Hindlimb muscle (tissue), 1 donor: ENCODE measurements at regions not wholly inside any gene's neighbourhood (a gene's known extent, or its start where the extent isn't known, plus 50 kb on each side); places are given as distances from the start of the nearest gene placed in this dataset.
"Not testable (repeated sequence)": the region's sequence is repeated elsewhere in the genome, so short reads cannot be mapped to it uniquely, and the experiment has no call there.

Source experiments
- DNase-seq: peaks from one replicate; pipeline ENCODE4 v3.0.0-alpha.2; 2013

- no peak for DNase-seq
These were observed 178.2 kb upstream of the ATP10B start for GRCh38 chr5:161030229-161030628.

GRCh38 chr5:161027763-161028162 lies 175.8 kb upstream of the ATP10B start:
- no peak for DNase-seq

GRCh38 chr5:161023551-161023950 lies 171.5 kb upstream of the ATP10B start:
- DNase-seq, result no peak

DNA sequence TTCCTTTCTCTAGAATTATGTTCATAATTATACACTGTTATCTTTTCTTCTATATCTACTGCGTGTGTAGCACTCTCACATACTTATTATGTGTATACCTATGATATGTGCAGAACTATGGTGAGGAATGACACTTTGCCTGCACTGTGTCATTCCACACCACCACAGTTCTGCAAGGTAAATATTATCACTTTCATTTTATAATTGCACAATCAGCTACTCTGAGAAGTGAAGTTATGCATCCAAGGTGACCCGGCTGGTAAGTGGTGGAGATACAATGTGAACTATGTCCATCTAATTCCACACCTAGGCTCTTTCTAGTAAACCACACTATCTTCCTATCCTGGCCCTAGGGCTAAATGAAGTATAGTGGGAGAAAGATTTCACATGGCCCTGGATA lies 170.1 kb upstream of the ATP10B start:
- no peak for DNase-seq

DNA sequence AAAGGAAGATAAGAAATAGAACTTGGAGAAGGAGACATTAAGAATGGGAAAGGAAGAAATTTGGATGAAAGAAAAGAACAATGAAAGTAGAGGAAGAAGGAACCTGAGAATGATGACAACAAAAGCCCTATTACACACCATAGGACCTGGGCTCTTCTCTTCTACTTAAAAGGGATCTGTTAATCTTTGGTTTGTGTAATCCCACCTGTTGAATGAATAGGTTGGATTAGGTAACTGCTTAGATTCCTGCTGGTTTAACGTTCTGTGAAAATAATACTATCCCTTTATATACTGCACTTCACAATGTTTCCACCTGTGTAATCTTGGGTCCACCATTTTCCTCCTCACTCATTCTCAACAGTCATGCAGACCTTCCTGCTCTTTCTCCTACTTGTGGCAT lies 157.8 kb upstream of the ATP10B start:
- DNase-seq, result no peak

GRCh38 chr5:161009194-161009593 lies 157.2 kb upstream of the ATP10B start:
- DNase-seq, result no peak

GRCh38 chr5:161007879-161008278 lies 155.9 kb upstream of the ATP10B start:
- DNase-seq, result no peak

- no peak for DNase-seq
These were observed 150.6 kb upstream of the ATP10B start for GRCh38 chr5:161002571-161003074.

GRCh38 chr5:161001604-161002003 lies 149.6 kb upstream of the ATP10B start:
- no peak for DNase-seq

DNA sequence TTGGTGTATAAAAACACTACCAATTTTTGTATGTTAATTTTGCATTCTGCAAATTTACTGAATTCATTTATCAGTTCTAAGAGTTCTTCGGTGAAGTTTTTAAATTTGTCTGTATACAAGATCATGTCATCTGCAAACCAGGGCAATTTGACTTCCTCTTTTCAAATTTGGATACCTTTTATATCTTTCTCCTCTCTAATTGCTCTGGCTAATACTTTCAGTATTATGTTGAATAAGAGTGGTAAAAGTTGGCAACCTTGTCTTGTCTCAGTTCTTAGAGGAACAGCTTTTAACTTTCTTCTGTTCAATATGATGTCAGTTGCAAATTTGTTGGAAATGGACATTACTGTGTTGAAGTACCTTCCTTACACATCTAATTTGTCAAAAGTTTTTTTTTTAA lies 149.1 kb upstream of the ATP10B start:
- DNase-seq, result not testable (repeated sequence)

- no peak for DNase-seq
These were observed 139.2 kb upstream of the ATP10B start for GRCh38 chr5:160991205-160991604.

- no peak for DNase-seq
These were observed 127.4 kb upstream of the ATP10B start for GRCh38 chr5:160979385-160979784.

DNA sequence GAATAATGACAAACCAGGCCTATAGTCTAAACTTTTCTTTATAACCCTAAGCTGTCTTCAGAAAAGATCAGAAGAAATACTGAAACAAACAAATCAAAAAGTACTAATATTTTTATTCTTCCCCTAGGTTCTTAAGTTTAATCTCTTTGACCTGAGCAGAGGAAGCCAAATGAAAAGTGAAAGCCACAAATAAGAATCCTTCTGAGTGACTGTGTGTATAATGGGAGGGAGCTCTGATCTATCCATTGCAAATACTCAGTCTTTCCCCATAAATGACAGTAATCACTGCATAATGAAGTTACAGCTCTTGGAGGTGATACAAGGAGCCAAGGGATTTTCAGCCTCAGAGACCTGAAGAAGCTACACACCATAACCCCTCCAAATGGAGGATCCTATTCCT lies 126.9 kb upstream of the ATP10B start:
- no peak for DNase-seq

GRCh38 chr5:160976181-160976580 lies 124.2 kb upstream of the ATP10B start:
- DNase-seq, result no peak

DNA sequence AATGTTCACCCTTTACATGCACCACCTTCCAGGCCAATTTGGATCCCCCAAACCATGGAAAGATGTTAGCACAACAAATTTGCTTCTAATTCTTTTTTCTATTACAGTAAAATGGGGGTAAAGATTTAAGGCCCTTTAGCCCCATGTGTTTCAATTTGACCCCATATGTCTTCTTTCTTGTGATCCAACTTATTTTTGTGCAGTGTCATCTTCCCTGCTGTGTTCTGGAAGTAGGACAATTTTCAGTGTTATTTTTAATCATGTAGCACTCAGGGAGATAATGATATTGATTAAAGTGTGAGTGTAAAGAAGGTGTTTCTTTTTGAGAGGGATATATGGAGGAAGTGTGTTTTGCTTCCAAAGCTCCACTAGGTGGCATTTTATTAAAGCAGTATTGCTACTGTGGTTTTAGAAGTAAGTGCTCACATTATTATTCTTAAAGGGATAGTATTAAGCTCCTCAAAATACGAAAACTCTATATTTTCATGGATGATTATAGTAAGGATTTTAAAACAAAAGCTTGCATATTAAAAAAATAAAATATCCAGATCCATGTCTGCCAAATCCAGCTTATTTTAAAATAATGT lies 118.7 kb upstream of the ATP10B start:
- no peak for DNase-seq

- no peak for DNase-seq
These were observed 117.6 kb upstream of the ATP10B start for GRCh38 chr5:160969645-160970044.

GRCh38 chr5:160968480-160968879 lies 116.5 kb upstream of the ATP10B start:
- DNase-seq, result no peak

GRCh38 chr5:160966921-160967320 lies 114.9 kb upstream of the ATP10B start:
- no peak for DNase-seq

- DNase-seq, result no peak
These were observed 109.8 kb upstream of the ATP10B start for GRCh38 chr5:160961761-160962160.

DNA sequence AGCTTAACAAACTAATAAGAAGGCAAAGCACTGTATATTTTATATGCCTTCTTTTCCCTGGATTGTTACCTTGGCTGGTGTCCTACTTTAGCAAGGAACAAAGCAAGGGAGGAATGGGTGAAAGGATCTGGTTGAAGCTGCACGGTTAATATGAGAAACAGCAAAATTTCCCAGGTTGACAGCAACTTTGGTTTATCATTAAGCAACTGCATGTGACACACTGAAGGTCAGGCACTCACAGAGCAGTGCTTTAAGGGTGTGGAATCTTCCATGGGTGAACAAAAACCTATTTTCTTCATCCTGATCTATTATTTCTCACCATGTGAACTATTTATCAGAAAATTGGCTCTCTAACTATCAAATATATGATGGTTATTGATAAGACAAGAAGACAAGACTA lies 109.0 kb upstream of the ATP10B start:
- DNase-seq, result no peak

- DNase-seq, result no peak
These were observed 108.6 kb upstream of the ATP10B start for GRCh38 chr5:160960592-160960991.

DNA sequence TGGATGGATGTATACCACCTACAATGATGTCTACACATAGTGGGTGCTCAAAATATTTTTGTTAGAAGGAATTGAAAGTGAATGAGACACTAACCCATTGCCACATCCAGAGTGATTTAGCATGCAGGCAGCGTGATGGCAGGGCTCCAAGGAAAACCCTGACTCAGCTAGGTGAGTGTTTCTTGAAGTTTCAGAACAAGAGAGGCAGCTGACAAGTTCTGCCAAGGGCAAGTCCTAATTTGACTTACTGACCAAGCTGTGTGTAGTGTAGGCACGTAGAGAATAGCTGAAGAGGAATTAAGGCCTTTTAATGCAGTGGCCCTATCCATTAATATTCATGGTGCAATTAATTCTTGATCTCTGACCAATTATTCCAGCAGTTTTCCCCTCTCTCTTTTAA lies 107.8 kb upstream of the ATP10B start:
- DNase-seq, result no peak

DNA sequence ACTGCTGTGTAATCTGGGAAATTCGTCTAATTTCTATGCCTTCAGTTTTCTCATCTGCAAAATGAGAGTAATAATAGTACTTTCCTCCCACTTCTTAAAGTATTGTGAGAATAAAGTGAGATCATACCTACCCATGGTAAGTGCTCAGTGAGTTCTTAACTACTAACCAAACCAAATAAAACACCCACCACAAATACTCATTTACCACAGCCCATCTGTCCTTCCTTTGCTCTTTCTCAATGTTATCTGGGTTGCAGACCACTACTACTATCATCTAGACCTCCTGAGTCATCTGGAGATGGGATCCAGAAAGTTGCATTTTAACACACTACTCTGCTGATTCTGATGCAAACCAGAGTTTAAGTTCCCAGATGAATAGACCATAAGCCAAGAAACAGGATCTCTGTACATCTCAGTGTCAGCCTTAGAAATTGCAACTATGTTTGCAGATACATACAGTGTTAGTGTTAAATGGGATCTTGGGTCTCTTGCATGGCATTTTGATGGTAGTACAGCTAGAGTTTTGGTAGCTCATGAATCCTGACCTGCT lies 105.4 kb upstream of the ATP10B start:
- DNase-seq, result no peak

DNA sequence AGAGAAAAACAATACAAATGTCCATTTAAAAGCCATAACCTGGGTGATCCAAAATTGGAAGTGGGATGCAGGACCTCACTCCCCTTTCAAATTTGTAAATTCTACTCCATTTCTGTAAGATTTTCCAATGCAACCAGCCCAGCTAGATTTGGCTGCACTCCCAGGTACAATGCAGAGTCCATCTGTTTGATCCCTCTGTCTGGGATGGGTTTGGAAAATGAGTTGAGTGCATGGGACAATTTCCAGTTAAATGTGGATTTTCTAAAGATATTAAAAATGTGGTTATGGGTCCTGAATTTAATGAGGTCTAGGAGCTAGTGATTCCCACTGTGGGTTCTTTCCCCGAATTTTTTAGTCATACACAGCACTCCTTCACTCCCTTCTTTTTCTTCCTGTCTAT lies 104.0 kb upstream of the ATP10B start:
- peak; percentile 74 for DNase-seq

DNA sequence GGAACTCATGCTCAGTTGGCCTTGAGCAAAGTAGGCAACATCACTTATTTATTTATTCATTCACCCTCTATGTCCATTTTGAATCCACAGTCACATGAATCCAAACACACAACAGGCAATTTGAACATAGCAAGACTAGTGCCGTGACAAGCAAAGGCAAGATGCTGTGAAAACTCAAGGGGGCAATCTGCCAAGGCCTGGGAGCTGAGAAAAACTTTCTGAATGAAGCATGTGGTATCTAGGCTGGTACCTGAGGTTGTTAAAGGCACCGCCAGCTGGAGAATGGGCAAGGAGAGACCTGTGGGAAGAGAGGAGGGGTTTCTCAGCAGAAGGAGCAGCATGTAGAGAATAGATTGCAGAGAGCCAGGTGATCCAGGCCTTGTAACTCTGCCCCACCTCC lies 98.3 kb upstream of the ATP10B start:
- no peak for DNase-seq
